ENCODE measurements at regions not wholly inside any gene's neighbourhood (a gene's known extent, or its start where the extent isn't known, plus 50 kb on each side); places are given as distances from the start of the nearest gene placed in this dataset.
"Not testable (repeated sequence)": the region's sequence is repeated elsewhere in the genome, so short reads cannot be mapped to it uniquely, and the experiment has no call there.

DNA sequence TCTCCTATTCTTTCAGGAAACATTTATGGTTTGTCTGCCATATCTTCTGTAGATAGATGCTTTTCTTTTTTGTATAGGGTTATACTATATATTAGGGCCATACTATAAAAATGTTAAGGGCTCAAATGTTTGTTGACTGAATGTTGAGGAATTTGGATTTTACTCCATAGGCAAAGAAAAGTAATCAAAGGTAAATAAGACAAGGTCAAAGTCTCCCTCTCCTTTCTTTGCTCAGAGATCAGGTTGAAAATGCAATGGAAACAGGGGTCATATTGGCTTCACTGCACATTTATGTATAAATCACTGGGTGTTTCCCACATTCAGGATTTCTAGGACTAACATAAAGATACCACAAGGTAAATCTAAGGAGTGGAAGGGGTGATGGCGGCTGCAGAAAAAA is 291.4 kb upstream of the FZD8 start:
- Mint-ChIP-seq H3K27ac (no peak overlapping the region), H3K4me3 (no peak overlapping the region), H3K36me3 (peaks cover 3% of the 10 kb centered on the region), H3K27me3 (peaks cover 66% of the 10 kb centered on the region), H3K4me1 (ENCODE audit: unreplicated experiment) (peaks cover 11% of the 10 kb centered on the region), H3K9me3 (peaks cover 8% of the 10 kb centered on the region)
- no peak for DNase-seq (ENCODE audit: extremely low spot score, unreplicated experiment)
- TF ChIP-seq CTCF (conservative IDR thresholded peaks at IDR 0.05) = no peak

DNA sequence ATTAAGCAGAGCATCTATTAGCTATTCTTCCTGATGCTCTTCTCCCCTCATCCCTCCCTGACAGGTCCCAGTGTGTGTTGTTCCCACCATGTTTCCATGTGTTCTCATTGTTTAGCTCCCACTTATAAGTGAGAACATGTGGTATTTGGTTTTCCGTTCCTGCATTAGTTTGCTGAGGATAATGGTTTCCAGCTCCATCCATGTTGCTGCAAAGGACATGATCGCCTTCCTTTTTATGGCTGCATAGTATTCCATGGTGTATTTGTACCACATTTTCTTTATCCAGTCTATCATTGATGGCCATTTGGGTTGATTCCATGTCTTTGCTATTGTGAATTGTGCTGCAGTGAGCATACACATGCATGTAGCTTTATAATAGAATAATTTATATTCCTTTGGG is 287.9 kb upstream of the FZD8 start:
- H3K27me3 Mint-ChIP-seq = peaks cover 53% of the 10 kb centered on the region
- H3K27ac Mint-ChIP-seq; H3K4me3 Mint-ChIP-seq; H3K36me3 Mint-ChIP-seq; DNase-seq (ENCODE audit: extremely low spot score, unreplicated experiment); H3K9me3 Mint-ChIP-seq: not testable (repeated sequence)
- peaks cover 38% of the 10 kb centered on the region for H3K4me1 Mint-ChIP-seq (ENCODE audit: unreplicated experiment)

GRCh38 chr10:35928748-35929147 is 286.7 kb upstream of the FZD8 start:
- H3K4me3 Mint-ChIP-seq = no peak overlapping the region
- no peak for DNase-seq (ENCODE audit: extremely low spot score, unreplicated experiment)
- peaks cover 48% of the 10 kb centered on the region for H3K27me3 Mint-ChIP-seq
- TF ChIP-seq CTCF (conservative IDR thresholded peaks at IDR 0.05) = no peak
- H3K4me1 Mint-ChIP-seq (ENCODE audit: unreplicated experiment) = peaks cover 36% of the 10 kb centered on the region
- H3K36me3 Mint-ChIP-seq = no peaks in the 10 kb centered on the region
- H3K27ac Mint-ChIP-seq = no peak overlapping the region
- no peaks in the 10 kb centered on the region for H3K9me3 Mint-ChIP-seq

- DNase-seq (ENCODE audit: extremely low spot score, unreplicated experiment) = no peak
- H3K4me3 Mint-ChIP-seq = no peak overlapping the region
- no peak for TF ChIP-seq CTCF (conservative IDR thresholded peaks at IDR 0.05)
- no peaks in the 10 kb centered on the region for H3K9me3 Mint-ChIP-seq
- H3K36me3 Mint-ChIP-seq = no peaks in the 10 kb centered on the region
- H3K4me1 Mint-ChIP-seq (ENCODE audit: unreplicated experiment) = peaks cover 34% of the 10 kb centered on the region
- H3K27me3 Mint-ChIP-seq = peaks cover 43% of the 10 kb centered on the region
- H3K27ac Mint-ChIP-seq = no peak overlapping the region
Observed at GRCh38 chr10:35927990-35928488, 285.9 kb upstream of the FZD8 start.

- Mint-ChIP-seq H3K4me1 (ENCODE audit: unreplicated experiment) (peaks cover 34% of the 10 kb centered on the region), H3K27me3 (peaks cover 40% of the 10 kb centered on the region), H3K27ac (no peak overlapping the region), H3K4me3 (no peak overlapping the region), H3K36me3 (no peaks in the 10 kb centered on the region), H3K9me3 (no peaks in the 10 kb centered on the region)
- TF ChIP-seq CTCF (conservative IDR thresholded peaks at IDR 0.05) = no peak
- no peak for DNase-seq (ENCODE audit: extremely low spot score, unreplicated experiment)
Observed at GRCh38 chr10:35927341-35927740, 285.2 kb upstream of the FZD8 start.

GRCh38 chr10:35926846-35927245 is 284.8 kb upstream of the FZD8 start:
- TF ChIP-seq CTCF (conservative IDR thresholded peaks at IDR 0.05) = no peak
- no peaks in the 10 kb centered on the region for H3K9me3 Mint-ChIP-seq
- H3K36me3 Mint-ChIP-seq = no peaks in the 10 kb centered on the region
- DNase-seq (ENCODE audit: extremely low spot score, unreplicated experiment) = no peak
- H3K4me3 Mint-ChIP-seq = no peak overlapping the region
- H3K27ac Mint-ChIP-seq = no peak overlapping the region
- H3K4me1 Mint-ChIP-seq (ENCODE audit: unreplicated experiment) = peaks cover 34% of the 10 kb centered on the region
- peaks cover 41% of the 10 kb centered on the region for H3K27me3 Mint-ChIP-seq

Measured in type B pancreatic cell (in vitro differentiated cells).